ENCODE measurements at regions not wholly inside any gene's neighbourhood (a gene's known extent, or its start where the extent isn't known, plus 50 kb on each side); places are given as distances from the start of the nearest gene placed in this dataset.

GRCh38 chr2:201532686-201533304 lies 81.3 kb downstream of the STRADB start:
- TF ChIP-seq CTCF (IDR thresholded peaks at IDR 0.05; ENCODE audit: low read depth, low read length) (no peak), POLR2A (IDR thresholded peaks at IDR 0.05; ENCODE audit: extremely low read depth, insufficient read length) (no peak), MAX (IDR thresholded peaks at IDR 0.05; ENCODE audit: low read depth, low read length) (no peak), MYC (IDR thresholded peaks at IDR 0.05; ENCODE audit: low read depth, low read length) (no peak)

Data from NB4 (cell line).